K562 (cell line): ENCODE measurements at regions not wholly inside any gene's neighbourhood (a gene's known extent, or its start where the extent isn't known, plus 50 kb on each side); places are given as distances from the start of the nearest gene placed in this dataset.
A peak's percentile ranks its signal among the peaks of the same experiment; 100 is the strongest.

Experiments
- ATAC-seq: fragments of 200-7000 bp; cut with Tn5 transposase; 3 replicates; pipeline ENCODE4 v1.9.1; 2020; ENCODE audit warnings: moderate library complexity
- BruUV-seq: library from RNA; stranded (reverse); fragments of 400-500 nt; replicated peaks from 2 replicates; lab custom pipeline; 2021; lab: Mats Ljungman, UMichigan
- CTCF ChIA-PET: fragments of 300-600 bp; formaldehyde crosslinking; extraction: SDS; loops from one replicate; lab custom pipeline; 2021; ENCODE audit warnings: low intra/inter-chr PET ratio; lab: Yijun Ruan, JAX
- POLR2A ChIA-PET: fragments of 300-600, 350-650 bp; sonication (Branson Sonifier 250); formaldehyde crosslinking; extraction: SDS; loops from one replicate; lab custom pipeline; 2021; ENCODE audit warnings: antibody characterized with exemption, inconsistent platforms; lab: Yijun Ruan, JAX
- DNase-seq, 4 experiments: peaks; one replicate each; pipeline versions ENCODE4 v3.0.0 to v3.0.0-alpha.2; 2011 to 2018; ENCODE audit warnings: low spot score in 3 of 4, mixed read lengths in 3 of 4; ENCODE audit errors: extremely low read depth in 1 of 4
- FAIRE-seq: peaks from 2 replicates; lab custom pipeline; 2011; peaks lifted over from hg19 to GRCh38; lab: Jason Lieb, UNC
- H2AFZ ChIP-seq: 2 replicates; pipeline ENCODE4 v1.6.0; 2011; ENCODE audit warnings: low read depth, low read length, control low read depth, inconsistent platforms
- H3K27ac ChIP-seq: fragments of 200-600 bp; 3 replicates; pipeline ENCODE4 v1.8.0; 2011; ENCODE audit warnings: low read depth, mild to moderate bottlenecking, control low read depth, inconsistent platforms, low read length, moderate library complexity, mixed read lengths; ENCODE audit errors: extremely low read depth
- H3K27me3 ChIP-seq, 2 experiments: fragments of 300-600 bp in 1 of 2; 2 replicates in 1 of 2; 3 replicates in 1 of 2; pipeline versions ENCODE4 v1.6.0 to v1.8.0; 2011; ENCODE audit warnings: inconsistent platforms in 2 of 2, low read length in 2 of 2, mild to moderate bottlenecking in 1 of 2, mixed read lengths in 1 of 2, moderate library complexity in 1 of 2; ENCODE audit not compliant: control insufficient read depth in 2 of 2, insufficient read depth in 2 of 2
- H3K36me3 ChIP-seq: fragments of 300-600 bp; 3 replicates; pipeline ENCODE4 v1.8.0; 2011; ENCODE audit warnings: mild to moderate bottlenecking, low read length, inconsistent platforms; ENCODE audit not compliant: control insufficient read depth, insufficient read depth
- H3K4me1 ChIP-seq, 2 experiments: fragments of 200-600 bp in 1 of 2; replicated peaks in 1 of 2; 2 replicates in 1 of 2; 3 replicates in 1 of 2; pipeline versions ENCODE4 v1.5.1 to v1.8.0; 2011; ENCODE audit warnings: inconsistent platforms in 2 of 2, low read length in 2 of 2, mild to moderate bottlenecking in 1 of 2, mixed read lengths in 1 of 2, moderate library complexity in 1 of 2; ENCODE audit not compliant: control insufficient read depth in 2 of 2, insufficient read depth in 2 of 2
- H3K4me2 ChIP-seq: 2 replicates; pipeline ENCODE4 v1.6.1; 2011; ENCODE audit warnings: low read length, control low read depth, inconsistent platforms, mixed read lengths; ENCODE audit not compliant: insufficient read depth
- H3K4me3 ChIP-seq: fragments of 200-600 bp; sonication (generic), shearing (Covaris generic); 2 replicates; pipeline ENCODE4 v1.5.1; 2016; ENCODE audit warnings: control low read depth, inconsistent platforms
- H3K79me2 ChIP-seq: fragments of 200-600 bp; 3 replicates; pipeline ENCODE4 v1.8.0; 2011; ENCODE audit warnings: low read length, inconsistent platforms; ENCODE audit not compliant: control insufficient read depth, insufficient read depth
- H3K9ac ChIP-seq, 2 experiments: 2 replicates each; pipeline versions ENCODE4 v1.6.0 to v1.6.1; 2011; ENCODE audit warnings: low read depth in 2 of 2, low read length in 2 of 2, control low read depth in 1 of 2, inconsistent platforms in 1 of 2, mild to moderate bottlenecking in 1 of 2, mixed read lengths in 1 of 2; ENCODE audit not compliant: insufficient read depth in 1 of 2
- H3K9me1 ChIP-seq: one replicate; pipeline ENCODE4 v1.6.0; 2011; ENCODE audit warnings: inconsistent platforms, mild to moderate bottlenecking, low read length, moderate library complexity; ENCODE audit not compliant: control insufficient read depth, insufficient read depth
- H3K9me3 ChIP-seq: replicated peaks from 2 replicates; pipeline ENCODE4 v1.5.1; 2011; ENCODE audit warnings: low read depth, low read length, inconsistent platforms; ENCODE audit not compliant: control insufficient read depth, insufficient read depth
- H4K20me1 ChIP-seq: replicated peaks from 2 replicates; pipeline ENCODE4 v1.6.1; 2011; ENCODE audit warnings: low read length, inconsistent platforms, mixed read lengths; ENCODE audit not compliant: control insufficient read depth, insufficient read depth
- CEBPB ChIP-seq: fragments of 450-650 bp; IDR thresholded peaks from 2 replicates; pipeline ENCODE4 v1.6.1; 2016; ENCODE audit warnings: missing genetic modification characterization, missing compliant biosample characterization
- EWSR1 ChIP-seq: fragments of 450-650 bp; IDR thresholded peaks from 2 replicates; pipeline ENCODE4 v1.6.1; 2018; ENCODE audit warnings: borderline replicate concordance, mild to moderate bottlenecking, low read depth, moderate library complexity; ENCODE audit not compliant: partially characterized antibody
- POLR2G ChIP-seq: fragments of 200-400 bp; formaldehyde crosslinking; IDR thresholded peaks from 2 replicates; pipeline ENCODE4 v1.6.1; 2017; ENCODE audit warnings: low read depth, mild to moderate bottlenecking, antibody characterized with exemption, low read length, moderate library complexity
- POLR2H ChIP-seq: IDR thresholded peaks from 2 replicates; pipeline ENCODE4 v1.6.1; 2016; ENCODE audit warnings: missing genetic modification characterization, low read depth, mild to moderate bottlenecking, control low read depth, missing compliant biosample characterization, moderate library complexity
- RAD51 ChIP-seq: fragments of 450-650 bp; IDR thresholded peaks from 2 replicates; pipeline ENCODE4 v1.7.1; 2016; ENCODE audit warnings: low read depth, mild to moderate bottlenecking, borderline replicate concordance
- RCOR1 ChIP-seq, 2 experiments: IDR thresholded peaks; 2 replicates each; pipeline ENCODE4 v1.6.1; 2012; ENCODE audit warnings: low read depth in 2 of 2, low read length in 2 of 2, borderline replicate concordance in 1 of 2, improper control_type of control experiment in 1 of 2
- SRF ChIP-seq, 2 experiments: fragments of 250-450, 450-650 bp in 1 of 2; sonication (Bioruptor Pico) in 1 of 2; sonication (generic) in 1 of 2; formaldehyde crosslinking; IDR thresholded peaks; 2 replicates each; pipeline versions ENCODE4 v1.5.0 to v1.5.1; 2020 to 2022; ENCODE audit warnings: mild to moderate bottlenecking in 1 of 2, missing genetic modification reagents in 1 of 2
- ZC3H11A ChIP-seq: IDR thresholded peaks from 2 replicates; pipeline ENCODE4 v1.6.1; 2012; ENCODE audit warnings: low read depth, low read length, improper control_type of control experiment
- ZFP36 ChIP-seq: fragments of 150-350 bp; IDR thresholded peaks from 2 replicates; pipeline ENCODE4 v1.6.1; 2018; ENCODE audit warnings: low read length, low read depth; ENCODE audit not compliant: partially characterized antibody
- WGBS: fragments of 100-300 bp; shearing (Covaris generic); methylation state at CpG from one replicate; pipeline ENCODE4 v1.1.6; 2016; ENCODE audit warnings: low coverage, mixed read lengths; ENCODE audit not compliant: insufficient coverage; ENCODE audit errors: missing lambda C conversion rate; 5-methylcytosine and 5-hydroxymethylcytosine counted together
- in situ Hi-C: fragments of 300-500 bp; cut with MboI; formaldehyde crosslinking; loops from 4 replicates; pipeline ENCODE4 v1.15.0; 2018; ENCODE audit warnings: inconsistent platforms, mixed read lengths
- intact Hi-C: fragments of 100-400 bp; cut with micrococcal nuclease; formaldehyde crosslinking; loops from 2 replicates; pipeline ENCODE4 v1.14.2; 2022
- TF ChIP-seq, protein P1 (sequence below): sonication (generic); formaldehyde crosslinking; IDR thresholded peaks from 2 replicates; pipeline ENCODE4 v1.5.0; 2020; ENCODE audit warnings: missing genetic modification reagents
- TF ChIP-seq, protein P2 (sequence below): sonication (generic); formaldehyde crosslinking; IDR thresholded peaks from 2 replicates; pipeline ENCODE4 v1.9.0; 2022; ENCODE audit warnings: mild to moderate bottlenecking, missing genetic modification reagents
- TF ChIP-seq, protein P3 (sequence below): fragments of 250-450 bp; sonication (Bioruptor Pico); IDR thresholded peaks from 2 replicates; pipeline ENCODE4 v1.5.0; 2021

DNA sequence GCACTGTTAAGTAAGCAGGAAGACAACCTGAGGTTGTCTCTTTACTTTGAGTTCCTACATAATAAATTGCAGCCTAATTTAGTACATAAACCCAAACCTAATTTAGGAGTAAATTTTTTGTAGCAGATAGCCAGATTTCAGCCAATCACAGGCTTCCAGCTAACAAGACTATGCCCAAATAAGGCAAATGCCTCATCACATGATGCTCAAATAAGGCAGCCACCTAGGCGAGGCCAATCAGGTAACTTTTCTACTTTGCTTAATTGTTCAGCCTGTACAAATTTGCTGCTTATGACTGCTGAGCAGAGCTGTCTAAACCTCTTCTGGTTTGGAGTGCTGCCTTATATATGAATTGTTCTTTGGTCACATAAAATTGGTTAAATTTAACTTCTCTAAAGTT is 1118.7 kb upstream of the TMEM132C start:
- peaks cover 91% of the 10 kb centered on the region for H3K79me2 ChIP-seq
- ChIA-PET POLR2A (interaction anchor here (0.6 kb wide), 1 partner anchor 31 kb away, joined by 3 read pairs; no protein-coding TSS in a partner anchor), CTCF (no interaction called here)
- no peaks in the 10 kb centered on the region for H3K9me1 ChIP-seq
- ATAC-seq (peak; percentile 45), FAIRE-seq (peak; percentile 52), DNase-seq (peak in 1 of 4 experiments; percentile 60)
- H3K4me1 ChIP-seq: peaks cover 10 to 18% of the 10 kb centered on the region in 2 experiments; a peak in 4 of 5 replicates
- no peak overlapping the region for H2AFZ ChIP-seq
- H4K20me1 ChIP-seq: no peaks in the 10 kb centered on the region
- peak overlapping the region; percentile 95 for H3K27ac ChIP-seq
- H3K27me3 ChIP-seq: no peaks in the 10 kb centered on the region
- 27% methylated on average over 1 of the region's 1 CpG for WGBS
- in situ Hi-C loops (no loop called here), intact Hi-C loops (loop anchor here (5.0 kb wide), 1 partner anchor 144 kb away; no protein-coding TSS in a partner anchor)
- peak overlapping the region; percentile 73 for H3K4me3 ChIP-seq
- BruUV-seq: no TSS peak
- peak overlapping the region in 1 of 2 experiments; percentile 69; a peak in 2 of 4 replicates for H3K9ac ChIP-seq
- H3K4me2 ChIP-seq: peak overlapping the region; percentile 90
- H3K36me3 ChIP-seq: peaks cover 69% of the 10 kb centered on the region
- H3K9me3 ChIP-seq: 0 out of 2 replicates have a peak, but pooled peaks cover 4% of the 10 kb centered on the region
- TF ChIP-seq, protein P1, sequence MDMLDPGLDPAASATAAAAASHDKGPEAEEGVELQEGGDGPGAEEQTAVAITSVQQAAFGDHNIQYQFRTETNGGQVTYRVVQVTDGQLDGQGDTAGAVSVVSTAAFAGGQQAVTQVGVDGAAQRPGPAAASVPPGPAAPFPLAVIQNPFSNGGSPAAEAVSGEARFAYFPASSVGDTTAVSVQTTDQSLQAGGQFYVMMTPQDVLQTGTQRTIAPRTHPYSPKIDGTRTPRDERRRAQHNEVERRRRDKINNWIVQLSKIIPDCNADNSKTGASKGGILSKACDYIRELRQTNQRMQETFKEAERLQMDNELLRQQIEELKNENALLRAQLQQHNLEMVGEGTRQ: peak; percentile 80
- TF ChIP-seq POLR2H (tag): peak; percentile 64; the same call in 1 of the 2 replicates
- TF ChIP-seq EWSR1: no peak
- TF ChIP-seq POLR2G: 0 out of 2 replicates have a peak, but pooled peaks have one; percentile 6
- peak; percentile 66; the same call in 1 of the 2 replicates for TF ChIP-seq RAD51
- TF ChIP-seq, protein P2, sequence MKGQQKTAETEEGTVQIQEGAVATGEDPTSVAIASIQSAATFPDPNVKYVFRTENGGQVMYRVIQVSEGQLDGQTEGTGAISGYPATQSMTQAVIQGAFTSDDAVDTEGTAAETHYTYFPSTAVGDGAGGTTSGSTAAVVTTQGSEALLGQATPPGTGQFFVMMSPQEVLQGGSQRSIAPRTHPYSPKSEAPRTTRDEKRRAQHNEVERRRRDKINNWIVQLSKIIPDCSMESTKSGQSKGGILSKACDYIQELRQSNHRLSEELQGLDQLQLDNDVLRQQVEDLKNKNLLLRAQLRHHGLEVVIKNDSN (CRISPR knock-in tag): peak; percentile 69
- no peak for TF ChIP-seq ZC3H11A
- peak; percentile 96 to 100 for TF ChIP-seq SRF (CRISPR knock-in tag; IDR thresholded peaks at IDR 0.05)
- peak; percentile 83 for TF ChIP-seq ZFP36
- TF ChIP-seq RCOR1 (IDR thresholded peaks at IDR 0.05; ENCODE audit: borderline replicate concordance in 1 of 2, low read depth in 2 of 2, low read length in 2 of 2): 0 out of 4 replicates have a peak, but pooled peaks of 1 of the 2 experiments have one; percentile 23
- TF ChIP-seq CEBPB: no peak
- TF ChIP-seq, protein P3, sequence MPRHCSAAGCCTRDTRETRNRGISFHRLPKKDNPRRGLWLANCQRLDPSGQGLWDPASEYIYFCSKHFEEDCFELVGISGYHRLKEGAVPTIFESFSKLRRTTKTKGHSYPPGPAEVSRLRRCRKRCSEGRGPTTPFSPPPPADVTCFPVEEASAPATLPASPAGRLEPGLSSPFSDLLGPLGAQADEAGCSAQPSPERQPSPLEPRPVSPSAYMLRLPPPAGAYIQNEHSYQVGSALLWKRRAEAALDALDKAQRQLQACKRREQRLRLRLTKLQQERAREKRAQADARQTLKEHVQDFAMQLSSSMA (CRISPR knock-in tag): no peak
